Natural killer cell (primary cell): ENCODE measurements at regions not wholly inside any gene's neighbourhood (a gene's known extent, or its start where the extent isn't known, plus 50 kb on each side); places are given as distances from the start of the nearest gene placed in this dataset.

ENCODE experiments used
- ATAC-seq, 3 donors: fragments of 150-1000 bp in 2 of 3; fragments of 200-7000 bp in 1 of 3; cut with Tn5 transposase; 1 replicate in 1 of 3; 2 replicates in 2 of 3; pipeline ENCODE4 v1.10.0; 2021; ENCODE audit warnings: mild to moderate bottlenecking in 2 of 3, moderate library complexity in 2 of 3
- DNase-seq, 2 donors: peaks; one replicate each; pipeline versions ENCODE4 v3.0.0 to v3.0.0-alpha.2; 2013 to 2021; ENCODE audit warnings: mixed read lengths in 1 of 2
- H3K27ac ChIP-seq: one replicate; pipeline ENCODE4 v1.5.1; 2013; ENCODE audit warnings: mild to moderate bottlenecking, low read length
- H3K27me3 ChIP-seq: one replicate; pipeline ENCODE4 v1.6.1; 2013; ENCODE audit warnings: low read length; ENCODE audit not compliant: control insufficient read depth, insufficient read depth
- H3K36me3 ChIP-seq: one replicate; pipeline ENCODE4 v1.6.1; 2013; ENCODE audit warnings: low read length; ENCODE audit not compliant: control insufficient read depth, insufficient read depth
- H3K4me1 ChIP-seq: one replicate; pipeline ENCODE4 v1.6.1; 2013; ENCODE audit warnings: low read length; ENCODE audit not compliant: control insufficient read depth, insufficient read depth
- H3K4me3 ChIP-seq: one replicate; pipeline ENCODE4 v1.5.1; 2013; ENCODE audit warnings: low read length
- H3K9me3 ChIP-seq: one replicate; pipeline ENCODE4 v1.6.1; 2013; ENCODE audit warnings: low read length; ENCODE audit not compliant: control insufficient read depth, insufficient read depth
- H3K27ac Mint-ChIP-seq, 2 donors: one replicate each; pipeline ENCODE4 v1.8.0; 2022; ENCODE audit warnings: mild to moderate bottlenecking in 2 of 2, mixed read lengths in 2 of 2, moderate library complexity in 1 of 2
- H3K27me3 Mint-ChIP-seq, 2 donors: one replicate each; pipeline ENCODE4 v1.8.0; 2022; ENCODE audit warnings: low read depth in 2 of 2, mixed read lengths in 2 of 2
- H3K36me3 Mint-ChIP-seq: one replicate; pipeline ENCODE4 v1.8.0; 2022; ENCODE audit warnings: mixed read lengths
- H3K4me1 Mint-ChIP-seq, 2 donors: one replicate each; pipeline ENCODE4 v1.8.0; 2022; ENCODE audit warnings: mixed read lengths in 2 of 2
- H3K4me3 Mint-ChIP-seq: one replicate; pipeline ENCODE4 v1.8.0; 2022; ENCODE audit warnings: mild to moderate bottlenecking, moderate library complexity, mixed read lengths
- H3K9me3 Mint-ChIP-seq, 2 donors: one replicate each; pipeline ENCODE4 v1.8.0; 2022; ENCODE audit warnings: mixed read lengths in 2 of 2
- WGBS: methylation state at CpG from one replicate; pipeline ENCODE4 v1.1.7; 2013; ENCODE audit warnings: missing lambda C conversion rate; ENCODE audit not compliant: insufficient coverage; 5-methylcytosine and 5-hydroxymethylcytosine counted together
- intact Hi-C: fragments of 100-400 bp; cut with micrococcal nuclease; formaldehyde crosslinking; loops from one replicate; pipeline ENCODE4 v1.14.2; 2022
- TF ChIP-seq, protein P1 (sequence below): fragments of 200-600 bp; IDR thresholded peaks from one replicate; pipeline ENCODE4 v1.8.0; 2022; ENCODE audit warnings: antibody characterized with exemption

DNA sequence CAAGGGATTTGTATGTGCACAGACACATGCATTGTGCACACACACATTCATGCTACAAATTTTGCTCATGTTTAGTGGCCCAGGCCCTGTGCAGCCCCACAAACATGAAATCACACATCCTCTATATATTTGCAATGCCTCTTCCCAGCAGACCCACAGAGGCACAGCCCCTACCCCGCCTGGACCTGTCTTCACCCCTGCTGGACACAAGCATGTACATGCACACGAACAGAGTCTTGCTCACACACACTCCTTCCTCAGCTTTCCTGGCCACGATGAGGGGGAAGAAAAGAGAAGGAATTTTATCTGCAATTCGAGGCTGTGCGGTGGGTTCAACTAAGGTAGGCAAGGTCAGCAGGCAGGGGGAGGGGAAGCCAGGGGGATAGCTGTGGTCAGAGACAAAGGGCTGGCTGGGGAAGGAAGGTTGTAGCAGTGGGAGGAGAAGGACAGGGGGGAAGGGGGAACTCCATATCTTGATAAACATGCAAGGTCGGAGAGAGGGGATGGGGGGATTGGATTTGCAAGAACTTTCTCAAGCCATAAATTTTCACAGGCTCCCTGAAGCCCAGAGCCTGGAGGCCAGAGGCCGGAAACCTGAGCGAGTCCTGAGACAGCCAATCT is 156.4 kb downstream of the EFNB1 start:
- Mint-ChIP-seq H3K9me3 (no peaks in the 10 kb centered on the region), H3K4me1 (no peaks in the 10 kb centered on the region), H3K36me3 (no peaks in the 10 kb centered on the region), H3K27me3 (peaks cover 0 to 4% of the 10 kb centered on the region in 2 donors), H3K27ac (no peak overlapping the region), H3K4me3 (no peak overlapping the region)
- intact Hi-C loops, result no loop called here
- H3K36me3 ChIP-seq, result no peaks in the 10 kb centered on the region
- no peaks in the 10 kb centered on the region for H3K9me3 ChIP-seq
- no peak overlapping the region for H3K27ac ChIP-seq
- no peak overlapping the region for H3K4me3 ChIP-seq
- no peaks in the 10 kb centered on the region for H3K4me1 ChIP-seq
- no peaks in the 10 kb centered on the region for H3K27me3 ChIP-seq
- no peak for ATAC-seq
- WGBS, result 77% methylated on average over 6 of the region's 8 CpGs
- TF ChIP-seq, protein P1, sequence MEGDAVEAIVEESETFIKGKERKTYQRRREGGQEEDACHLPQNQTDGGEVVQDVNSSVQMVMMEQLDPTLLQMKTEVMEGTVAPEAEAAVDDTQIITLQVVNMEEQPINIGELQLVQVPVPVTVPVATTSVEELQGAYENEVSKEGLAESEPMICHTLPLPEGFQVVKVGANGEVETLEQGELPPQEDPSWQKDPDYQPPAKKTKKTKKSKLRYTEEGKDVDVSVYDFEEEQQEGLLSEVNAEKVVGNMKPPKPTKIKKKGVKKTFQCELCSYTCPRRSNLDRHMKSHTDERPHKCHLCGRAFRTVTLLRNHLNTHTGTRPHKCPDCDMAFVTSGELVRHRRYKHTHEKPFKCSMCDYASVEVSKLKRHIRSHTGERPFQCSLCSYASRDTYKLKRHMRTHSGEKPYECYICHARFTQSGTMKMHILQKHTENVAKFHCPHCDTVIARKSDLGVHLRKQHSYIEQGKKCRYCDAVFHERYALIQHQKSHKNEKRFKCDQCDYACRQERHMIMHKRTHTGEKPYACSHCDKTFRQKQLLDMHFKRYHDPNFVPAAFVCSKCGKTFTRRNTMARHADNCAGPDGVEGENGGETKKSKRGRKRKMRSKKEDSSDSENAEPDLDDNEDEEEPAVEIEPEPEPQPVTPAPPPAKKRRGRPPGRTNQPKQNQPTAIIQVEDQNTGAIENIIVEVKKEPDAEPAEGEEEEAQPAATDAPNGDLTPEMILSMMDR, result no peak
- DNase-seq, result no peak

DNA sequence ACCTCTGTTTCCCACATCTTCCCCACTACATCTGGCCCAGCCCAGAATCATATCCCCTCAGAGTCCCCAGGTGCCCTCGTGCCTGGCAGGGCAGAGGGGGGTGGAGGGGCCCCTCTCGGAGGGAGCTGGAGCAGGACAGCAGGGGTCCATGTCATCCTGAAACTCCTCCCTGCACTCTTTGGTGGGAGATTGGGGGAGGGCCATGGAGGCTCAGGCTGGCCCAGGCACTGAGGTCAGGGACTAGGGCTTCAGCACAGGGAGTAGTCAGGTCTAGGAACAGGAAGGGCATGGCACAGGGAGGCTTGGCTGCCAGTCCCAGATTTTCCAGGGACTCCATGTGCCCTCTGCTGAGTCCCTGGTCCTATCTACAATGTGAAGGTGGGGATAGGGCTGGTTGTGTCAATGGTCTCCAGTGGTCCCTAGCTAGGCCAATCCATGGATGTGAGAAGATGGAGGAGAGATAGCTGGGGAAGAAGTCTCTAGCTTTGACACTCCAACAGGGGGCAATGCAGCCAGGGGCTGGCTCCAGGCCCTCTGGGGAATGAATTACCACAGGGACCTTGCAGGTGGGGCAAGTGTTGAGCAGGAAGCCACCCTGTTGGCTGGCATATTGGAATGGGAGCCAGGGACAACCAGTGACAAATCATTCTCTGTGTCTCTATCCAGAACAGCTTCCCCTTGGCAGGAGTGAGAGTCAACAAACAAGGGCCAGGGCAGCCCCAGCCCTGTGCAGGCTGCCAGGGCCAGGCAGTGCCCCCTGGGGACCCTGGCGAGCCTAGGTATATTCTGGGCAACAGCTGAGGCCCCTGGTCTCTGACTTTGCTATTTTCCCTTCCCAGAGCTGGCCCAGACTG is 154.4 kb downstream of the EFNB1 start:
- intact Hi-C loops, result no loop called here
- Histone ChIP-seq H3K9me3 (no peaks in the 10 kb centered on the region), H3K36me3 (no peaks in the 10 kb centered on the region), H3K4me3 (no peak overlapping the region), H3K27ac (no peak overlapping the region), H3K27me3 (no peaks in the 10 kb centered on the region), H3K4me1 (no peaks in the 10 kb centered on the region)
- Mint-ChIP-seq H3K36me3 (no peaks in the 10 kb centered on the region), H3K4me3 (no peak overlapping the region), H3K27ac (no peak overlapping the region), H3K4me1 (no peaks in the 10 kb centered on the region), H3K9me3 (no peaks in the 10 kb centered on the region), H3K27me3 (peaks cover 0 to 4% of the 10 kb centered on the region in 2 donors)
- ATAC-seq (no peak), DNase-seq (no peak)
- TF ChIP-seq, protein P1, result no peak
- WGBS, result 55% methylated on average over 1 of the region's 3 CpGs

DNA sequence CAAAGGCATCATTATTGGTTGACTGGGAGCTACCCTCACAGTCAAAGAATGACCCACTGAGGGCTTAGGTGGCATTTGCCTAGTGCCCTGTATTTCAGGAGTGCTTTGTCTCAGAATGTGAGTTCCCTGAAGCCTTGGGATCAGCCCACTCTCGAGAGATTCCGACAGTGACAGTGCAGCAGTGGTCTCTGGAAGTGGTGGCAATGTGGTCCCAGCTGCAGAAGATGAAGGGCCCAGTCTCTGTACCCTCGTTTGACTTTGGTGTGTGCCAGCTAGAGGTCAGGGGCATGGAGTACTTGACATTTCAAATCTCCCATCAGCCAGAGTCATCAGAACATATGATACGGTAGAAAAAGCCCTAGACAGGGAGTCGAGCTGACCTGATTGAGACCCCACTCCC is 153.7 kb downstream of the EFNB1 start:
- Histone ChIP-seq H3K9me3 (no peaks in the 10 kb centered on the region), H3K27ac (no peak overlapping the region), H3K4me3 (no peak overlapping the region), H3K27me3 (no peaks in the 10 kb centered on the region), H3K36me3 (no peaks in the 10 kb centered on the region), H3K4me1 (no peaks in the 10 kb centered on the region)
- H3K27ac Mint-ChIP-seq, result no peak overlapping the region
- H3K4me1 Mint-ChIP-seq, result no peaks in the 10 kb centered on the region
- H3K4me3 Mint-ChIP-seq, result no peak overlapping the region
- no peaks in the 10 kb centered on the region for H3K9me3 Mint-ChIP-seq
- ATAC-seq, result no peak
- TF ChIP-seq, protein P1, result no peak
- intact Hi-C loops, result no loop called here
- 88% methylated on average over 3 of the region's 5 CpGs for WGBS
- no peaks in the 10 kb centered on the region for H3K36me3 Mint-ChIP-seq
- no peak for DNase-seq
- peaks cover 0 to 4% of the 10 kb centered on the region in 2 donors for H3K27me3 Mint-ChIP-seq
